ENCODE measurements at regions not wholly inside any gene's neighbourhood (a gene's known extent, or its start where the extent isn't known, plus 50 kb on each side); places are given as distances from the start of the nearest gene placed in this dataset.
"Not testable (repeated sequence)": the region's sequence is repeated elsewhere in the genome, so short reads cannot be mapped to it uniquely, and the experiment has no call there.

DNA sequence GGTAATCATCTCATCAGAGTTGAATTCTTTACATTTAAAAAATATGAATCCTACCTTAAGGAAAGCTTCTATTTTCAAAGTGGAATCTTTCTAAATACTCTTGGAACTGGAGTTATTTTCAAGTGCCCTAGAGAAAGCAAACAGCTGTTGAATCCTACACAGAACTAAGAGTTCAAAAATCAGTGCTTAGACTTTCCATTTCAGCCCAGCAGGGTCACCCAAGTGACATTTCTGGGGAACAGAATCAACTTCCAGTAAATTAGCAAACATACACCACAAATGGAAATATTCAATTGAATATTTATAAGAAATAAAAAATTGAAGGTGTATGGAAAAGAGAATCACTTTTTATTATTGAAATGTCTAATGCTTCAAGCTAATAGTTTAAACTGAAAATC is 427.7 kb upstream of the NOX3 start:
- TF ChIP-seq, protein P1, sequence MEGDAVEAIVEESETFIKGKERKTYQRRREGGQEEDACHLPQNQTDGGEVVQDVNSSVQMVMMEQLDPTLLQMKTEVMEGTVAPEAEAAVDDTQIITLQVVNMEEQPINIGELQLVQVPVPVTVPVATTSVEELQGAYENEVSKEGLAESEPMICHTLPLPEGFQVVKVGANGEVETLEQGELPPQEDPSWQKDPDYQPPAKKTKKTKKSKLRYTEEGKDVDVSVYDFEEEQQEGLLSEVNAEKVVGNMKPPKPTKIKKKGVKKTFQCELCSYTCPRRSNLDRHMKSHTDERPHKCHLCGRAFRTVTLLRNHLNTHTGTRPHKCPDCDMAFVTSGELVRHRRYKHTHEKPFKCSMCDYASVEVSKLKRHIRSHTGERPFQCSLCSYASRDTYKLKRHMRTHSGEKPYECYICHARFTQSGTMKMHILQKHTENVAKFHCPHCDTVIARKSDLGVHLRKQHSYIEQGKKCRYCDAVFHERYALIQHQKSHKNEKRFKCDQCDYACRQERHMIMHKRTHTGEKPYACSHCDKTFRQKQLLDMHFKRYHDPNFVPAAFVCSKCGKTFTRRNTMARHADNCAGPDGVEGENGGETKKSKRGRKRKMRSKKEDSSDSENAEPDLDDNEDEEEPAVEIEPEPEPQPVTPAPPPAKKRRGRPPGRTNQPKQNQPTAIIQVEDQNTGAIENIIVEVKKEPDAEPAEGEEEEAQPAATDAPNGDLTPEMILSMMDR (IDR thresholded peaks at IDR 0.05; ENCODE audit: control insufficient read depth, extremely low read depth, insufficient read depth): no peak
- DNase-seq (ENCODE audit: low read depth): no peak
- H3K4me3 ChIP-seq (ENCODE audit: low read depth, low read length): no peak overlapping the region

DNA sequence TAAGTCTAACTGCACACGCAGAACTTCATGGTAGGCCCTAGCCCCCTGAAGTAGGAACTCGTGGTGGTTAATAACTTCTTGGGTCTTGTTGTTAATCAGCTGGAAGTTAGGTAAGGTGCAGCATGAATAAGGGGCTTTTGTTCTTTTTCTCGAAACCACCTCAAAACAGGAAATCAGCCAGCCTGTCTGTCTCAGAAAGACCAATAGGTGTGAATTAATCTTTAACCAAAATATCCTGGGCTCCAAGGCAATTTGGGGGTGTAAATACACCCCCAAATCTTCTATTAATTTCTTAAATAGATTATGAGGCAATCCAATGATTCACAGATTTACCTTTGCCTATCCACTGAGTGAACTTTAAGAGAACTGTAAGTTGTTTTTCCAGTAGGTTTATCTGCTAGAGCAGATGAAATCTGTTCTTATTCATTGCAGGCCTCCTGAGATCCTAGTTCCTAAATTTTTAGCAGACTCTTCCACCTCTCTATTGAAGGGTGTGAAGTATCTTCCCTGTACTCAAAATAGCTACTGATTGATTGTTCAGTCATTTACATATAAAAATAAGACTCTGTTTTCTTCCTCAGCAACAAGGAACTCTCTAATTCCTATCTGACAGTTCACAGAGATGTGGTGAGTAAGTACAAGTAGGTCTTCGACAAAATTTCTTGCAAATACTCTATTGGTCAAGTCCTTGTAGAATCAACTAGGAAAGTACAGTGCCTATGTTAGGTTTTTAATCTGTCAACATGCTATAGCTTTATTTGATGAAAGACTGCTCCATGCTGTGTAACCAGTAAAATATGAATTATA is 427.1 kb upstream of the NOX3 start:
- no peak overlapping the region for H3K4me3 ChIP-seq (ENCODE audit: low read depth, low read length)
- TF ChIP-seq, protein P1 (IDR thresholded peaks at IDR 0.05; ENCODE audit: control insufficient read depth, extremely low read depth, insufficient read depth): no peak
- DNase-seq (ENCODE audit: low read depth): no peak

DNA sequence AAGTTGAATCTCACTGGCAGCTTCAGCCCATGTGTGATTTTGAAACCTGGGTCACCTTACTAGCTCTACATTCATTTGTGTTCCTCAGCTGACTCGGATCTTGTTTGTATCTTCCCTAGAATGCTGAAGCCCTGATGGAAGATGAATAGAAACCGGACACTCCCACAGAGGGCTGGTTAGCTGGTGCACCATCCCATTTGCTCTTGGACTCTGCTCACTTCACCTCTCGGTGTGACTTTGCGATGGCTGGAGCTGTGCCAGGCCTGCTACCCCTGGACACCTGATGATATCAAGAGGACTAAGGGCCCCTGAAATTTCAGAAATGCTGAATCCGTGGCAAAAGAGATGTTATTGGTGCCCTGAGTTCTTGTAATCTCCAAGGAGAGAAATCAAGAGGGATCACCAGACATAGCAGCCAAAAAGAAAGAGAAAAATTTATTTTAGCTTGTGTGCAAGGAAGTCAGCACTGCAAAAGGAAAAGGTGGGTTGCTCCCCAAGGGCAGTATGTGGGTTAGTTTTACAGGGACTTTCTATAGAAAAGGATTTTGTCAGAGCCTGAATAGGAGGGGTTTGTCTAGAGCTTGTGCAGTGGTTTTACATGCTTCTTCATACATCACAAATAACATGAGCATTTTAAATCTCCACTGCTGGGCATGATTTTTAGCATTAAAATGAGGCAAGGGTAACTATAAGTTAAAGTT is 426.3 kb upstream of the NOX3 start:
- TF ChIP-seq, protein P1 (IDR thresholded peaks at IDR 0.05; ENCODE audit: control insufficient read depth, extremely low read depth, insufficient read depth): no peak
- DNase-seq (ENCODE audit: low read depth): no peak
- H3K4me3 ChIP-seq (ENCODE audit: low read depth, low read length): no peak overlapping the region

DNA sequence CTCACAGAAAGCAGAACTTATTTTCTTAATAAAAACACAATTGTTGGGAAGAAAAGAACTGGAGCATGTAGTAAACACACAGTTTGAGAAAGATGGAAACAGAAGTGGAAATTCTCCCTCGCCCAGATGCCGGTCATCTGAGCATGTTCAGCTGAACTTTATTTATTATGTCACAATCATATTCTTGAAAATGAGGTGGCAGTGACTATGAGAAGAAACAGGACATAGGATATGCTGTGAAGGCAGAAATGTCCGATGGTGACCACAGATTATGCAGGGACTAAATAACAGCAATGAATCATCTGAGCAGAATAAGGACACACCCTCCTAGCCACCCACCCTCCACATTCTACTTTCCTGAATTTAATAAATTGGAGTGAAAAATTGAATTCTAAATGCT is 425.3 kb upstream of the NOX3 start:
- DNase-seq (ENCODE audit: low read depth): no peak
- H3K4me3 ChIP-seq (ENCODE audit: low read depth, low read length): no peak overlapping the region
- TF ChIP-seq, protein P1 (IDR thresholded peaks at IDR 0.05; ENCODE audit: control insufficient read depth, extremely low read depth, insufficient read depth): no peak

DNA sequence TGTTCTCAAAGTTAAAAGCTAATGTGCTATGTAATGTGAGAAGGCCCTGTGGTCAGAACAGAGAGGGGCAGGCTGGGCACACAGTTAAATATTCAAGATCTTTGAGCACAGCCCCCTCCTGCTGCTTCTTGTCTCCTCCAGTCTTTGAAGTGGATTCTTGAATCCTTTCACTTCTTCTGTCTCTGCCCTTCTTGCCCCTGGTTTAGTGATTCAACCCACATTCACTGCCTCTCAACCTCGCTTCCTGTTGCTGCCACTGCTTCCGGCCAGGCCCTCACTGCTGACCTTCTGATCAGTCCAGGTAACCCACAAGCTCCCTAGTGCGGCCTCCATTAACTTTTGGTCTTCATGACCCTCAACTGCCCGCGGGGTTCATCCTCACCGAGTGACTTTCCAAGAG is 417.3 kb upstream of the NOX3 start:
- DNase-seq (ENCODE audit: low read depth): no peak
- TF ChIP-seq, protein P1 (IDR thresholded peaks at IDR 0.05; ENCODE audit: control insufficient read depth, extremely low read depth, insufficient read depth): no peak

DNA sequence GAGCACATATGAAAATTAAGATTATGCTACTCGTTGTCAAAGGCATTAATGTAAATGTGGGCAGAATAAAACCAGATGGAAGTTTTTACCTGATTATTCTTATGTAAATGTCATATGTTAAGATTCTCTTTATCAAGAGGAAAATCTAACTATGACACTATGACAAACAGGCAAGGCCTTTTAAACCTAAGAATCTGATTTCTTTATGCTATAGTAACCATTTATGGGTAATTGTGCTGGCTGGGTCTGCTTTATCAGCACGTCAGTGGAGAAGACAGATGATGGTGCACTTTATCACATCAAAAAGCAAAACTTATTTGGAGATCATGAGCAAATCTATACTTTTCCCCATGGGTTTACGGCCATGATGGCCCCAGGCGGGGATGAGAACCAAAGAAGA is 412.0 kb upstream of the NOX3 start:
- no peak overlapping the region for H3K4me3 ChIP-seq (ENCODE audit: low read depth, low read length)
- DNase-seq (ENCODE audit: low read depth): no peak
- TF ChIP-seq, protein P1 (IDR thresholded peaks at IDR 0.05; ENCODE audit: control insufficient read depth, extremely low read depth, insufficient read depth): no peak

More for the DNA sequence above, 417.3 kb upstream of the NOX3 start:
- no peak overlapping the region for H3K4me3 ChIP-seq (ENCODE audit: low read depth, low read length)

DNA sequence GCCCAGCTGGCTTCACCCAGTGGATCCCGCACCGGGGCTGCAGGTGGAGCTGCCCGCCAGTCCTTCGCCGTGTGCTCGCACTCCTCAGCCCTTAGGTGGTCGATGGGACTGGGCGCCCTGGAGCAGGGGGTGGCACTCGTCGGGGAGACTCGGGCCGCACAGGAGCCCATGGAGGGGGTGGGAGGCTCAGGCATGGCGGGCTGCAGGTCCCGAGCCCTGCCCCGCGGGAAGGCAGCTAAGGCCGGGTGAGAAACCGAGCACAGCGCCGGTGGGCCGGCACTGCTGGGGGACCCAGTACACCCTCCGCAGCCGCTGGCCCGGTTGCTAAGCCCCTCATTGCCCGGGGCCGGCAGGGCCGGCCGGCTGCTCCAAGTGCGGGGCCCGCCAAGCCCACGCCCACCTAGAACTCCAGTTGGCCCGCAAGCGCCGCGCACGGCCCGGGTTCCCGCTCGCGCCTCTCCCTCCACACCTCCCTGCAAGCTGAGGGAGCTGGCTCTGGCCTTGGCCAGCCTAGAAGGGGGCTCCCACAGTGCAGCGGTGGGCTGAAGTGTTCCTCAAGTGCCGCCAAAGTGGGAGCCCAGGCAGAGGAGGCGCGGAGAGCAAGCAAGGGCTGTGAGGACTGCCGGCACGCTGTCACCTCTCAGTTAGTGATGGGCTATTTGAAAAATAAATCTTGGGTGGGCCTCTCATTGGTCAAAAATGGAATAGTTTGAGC is 411.2 kb upstream of the NOX3 start:
- not testable (repeated sequence) for DNase-seq (ENCODE audit: low read depth); H3K4me3 ChIP-seq (ENCODE audit: low read depth, low read length)

Measured in LNCaP clone FGC (cell line).